GM23248 (cell line): ENCODE measurements at regions not wholly inside any gene's neighbourhood (a gene's known extent, or its start where the extent isn't known, plus 50 kb on each side); places are given as distances from the start of the nearest gene placed in this dataset.
A peak's percentile ranks its signal among the peaks of the same experiment; 100 is the strongest.

Experiments used
- DNase-seq: peaks from one replicate; pipeline ENCODE4 v3.0.0-alpha.2; 2015
- H2AFZ ChIP-seq: fragments of 200-600 bp; sonication (generic); 2 replicates; pipeline ENCODE4 v1.6.1; 2016; ENCODE audit warnings: antibody characterized with exemption
- H3F3A ChIP-seq: fragments of 200-600 bp; sonication (generic); 2 replicates; pipeline ENCODE4 v1.6.1; 2016; ENCODE audit warnings: mild to moderate bottlenecking, antibody characterized with exemption, mixed run types; ENCODE audit not compliant: insufficient read depth
- H3K27ac ChIP-seq: fragments of 200-600 bp; sonication (generic); 2 replicates; pipeline ENCODE4 v1.5.1; 2016; ENCODE audit warnings: mild to moderate bottlenecking
- H3K27me3 ChIP-seq: fragments of 200-600 bp; sonication (generic); replicated peaks from 2 replicates; pipeline ENCODE4 v1.6.1; 2016; ENCODE audit warnings: mild to moderate bottlenecking; ENCODE audit not compliant: insufficient read depth
- H3K36me3 ChIP-seq: fragments of 200-600 bp; sonication (generic); 2 replicates; pipeline ENCODE4 v1.6.1; 2016; ENCODE audit warnings: low read depth, mild to moderate bottlenecking
- H3K4me1 ChIP-seq: fragments of 200-600 bp; sonication (generic); 2 replicates; pipeline ENCODE4 v1.6.1; 2016; ENCODE audit warnings: mild to moderate bottlenecking; ENCODE audit not compliant: insufficient read depth
- H3K4me2 ChIP-seq: fragments of 200-600 bp; sonication (generic); one replicate; pipeline ENCODE4 v1.6.1; 2016; ENCODE audit warnings: mild to moderate bottlenecking; ENCODE audit not compliant: unreplicated experiment
- H3K4me3 ChIP-seq: fragments of 200-600 bp; sonication (generic); 2 replicates; pipeline ENCODE4 v1.5.1; 2016; ENCODE audit warnings: mild to moderate bottlenecking
- H3K79me2 ChIP-seq: fragments of 200-600 bp; sonication (generic); 2 replicates; pipeline ENCODE4 v1.6.1; 2016; ENCODE audit warnings: mild to moderate bottlenecking; ENCODE audit not compliant: insufficient read depth
- H3K9ac ChIP-seq: fragments of 200-600 bp; sonication (generic); 2 replicates; pipeline ENCODE4 v1.6.1; 2016; ENCODE audit warnings: mild to moderate bottlenecking
- H3K9me2 ChIP-seq: fragments of 200-600 bp; sonication (generic); 2 replicates; pipeline ENCODE4 v1.6.1; 2016; ENCODE audit warnings: mixed run types, mild to moderate bottlenecking, moderate library complexity; ENCODE audit not compliant: insufficient read depth
- H3K9me3 ChIP-seq: fragments of 200-600 bp; sonication (generic); one replicate; pipeline ENCODE4 v1.6.1; 2017; ENCODE audit warnings: low read depth
- H4K20me1 ChIP-seq: fragments of 200-600 bp; sonication (generic); 2 replicates; pipeline ENCODE4 v1.6.0; 2016; ENCODE audit not compliant: insufficient read depth
- EZH2 ChIP-seq: fragments of 200-600 bp; sonication (generic); IDR thresholded peaks from 2 replicates; pipeline ENCODE4 v1.6.1; 2018; ENCODE audit warnings: antibody characterized with exemption, mild to moderate bottlenecking; ENCODE audit not compliant: insufficient read depth, poor library complexity, severe bottlenecking
- EZH2phosphoT487 ChIP-seq: fragments of 200-600 bp; sonication (generic); IDR thresholded peaks from 2 replicates; pipeline ENCODE4 v1.6.1; 2018; ENCODE audit warnings: antibody characterized with exemption, moderate library complexity, mild to moderate bottlenecking, low read depth; ENCODE audit not compliant: insufficient read depth
- WGBS, 2 experiments: methylation state at CpG; one replicate each; pipeline ENCODE4 v1.1.6; 2015 to 2017; ENCODE audit warnings: low lambda C conversion rate in 2 of 2, low coverage in 1 of 2; ENCODE audit errors: missing lambda C conversion rate in 2 of 2; 5-methylcytosine and 5-hydroxymethylcytosine counted together
- in situ Hi-C: fragments of 300-500 bp; cut with MboI; formaldehyde crosslinking; loops from 2 replicates; pipeline ENCODE4 v1.15.0; 2020

DNA sequence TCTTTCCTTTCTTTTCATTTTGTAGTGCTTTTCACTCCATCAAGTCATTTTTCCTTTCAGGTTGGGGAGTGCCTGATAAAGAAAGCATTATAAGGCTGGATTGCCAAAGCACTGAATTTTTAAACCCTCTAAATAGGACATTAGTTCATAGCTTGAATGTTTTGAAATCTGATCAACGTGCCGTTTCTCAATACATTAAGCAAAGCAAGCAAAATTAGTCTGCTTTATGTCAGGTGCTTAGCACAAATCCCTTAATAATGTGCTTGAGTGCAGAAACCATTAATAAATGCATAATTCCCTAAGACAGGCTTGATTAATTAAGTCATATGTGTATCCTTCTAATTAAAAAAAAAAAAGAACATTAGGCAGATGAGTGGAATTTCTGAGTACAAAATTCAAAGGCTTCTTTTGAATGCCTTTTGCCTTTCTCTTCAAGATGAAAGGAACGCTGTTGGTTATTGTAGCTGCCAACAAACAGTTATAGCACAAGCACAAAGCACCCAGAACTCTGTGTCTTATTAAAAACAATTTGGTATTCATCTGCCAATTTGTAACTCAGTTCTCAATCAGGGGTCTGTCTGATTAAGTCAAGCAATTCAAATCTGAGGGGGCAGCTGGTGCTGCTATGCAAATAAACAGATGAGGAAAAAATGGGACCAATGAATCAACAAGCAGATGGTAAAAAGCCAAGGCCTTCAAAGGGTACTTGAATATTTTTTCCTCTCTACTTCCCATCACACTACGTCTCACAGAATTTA lies 233.7 kb downstream of the TLE1 start:
- Histone ChIP-seq H2AFZ (no peak overlapping the region), H4K20me1 (no peaks in the 10 kb centered on the region), H3K79me2 (no peaks in the 10 kb centered on the region), H3K9ac (no peak overlapping the region), H3K27me3 (0 out of 2 replicates have a peak, but pooled peaks cover 4% of the 10 kb centered on the region), H3K9me3 (no peaks in the 10 kb centered on the region), H3F3A (peaks cover 8% of the 10 kb centered on the region; the same call in 1 of the 2 replicates), H3K4me3 (no peak overlapping the region), H3K9me2 (no peaks in the 10 kb centered on the region), H3K4me1 (peaks cover 16% of the 10 kb centered on the region), H3K36me3 (no peaks in the 10 kb centered on the region), H3K27ac (no peak overlapping the region), H3K4me2 (peak overlapping the region; percentile 24)
- WGBS, 2 experiments = 57 to 59% methylated on average over 4 of the region's 4 CpGs
- in situ Hi-C loops = no loop called here
- TF ChIP-seq EZH2 (no peak), EZH2phosphoT487 (no peak)
- DNase-seq = no peak

GRCh38 chr9:81445331-81445921 lies 243.9 kb downstream of the TLE1 start:
- no peaks in the 10 kb centered on the region for H3K79me2 ChIP-seq
- no peak for DNase-seq
- H2AFZ ChIP-seq = no peak overlapping the region
- no peak overlapping the region for H3K4me3 ChIP-seq
- no peaks in the 10 kb centered on the region; the same call in 1 of the 2 replicates for H3K27me3 ChIP-seq
- TF ChIP-seq EZH2phosphoT487 = no peak
- TF ChIP-seq EZH2 = no peak
- in situ Hi-C loops = no loop called here
- H3K9ac ChIP-seq = no peak overlapping the region
- H3K36me3 ChIP-seq = no peaks in the 10 kb centered on the region
- no peaks in the 10 kb centered on the region for H3K9me2 ChIP-seq
- no peaks in the 10 kb centered on the region for H3K4me1 ChIP-seq
- H3K4me2 ChIP-seq = no peak overlapping the region
- no peak overlapping the region for H3K27ac ChIP-seq
- no peaks in the 10 kb centered on the region for H3F3A ChIP-seq
- H4K20me1 ChIP-seq = no peaks in the 10 kb centered on the region
- peaks cover 6% of the 10 kb centered on the region for H3K9me3 ChIP-seq

- H3K4me2 ChIP-seq = peak overlapping the region; percentile 67
- peak overlapping the region; percentile 74 for H3K27ac ChIP-seq
- peak overlapping the region; percentile 43 for H3K4me3 ChIP-seq
- peaks cover 19% of the 10 kb centered on the region; the same call in 1 of the 2 replicates for H3F3A ChIP-seq
- H3K9me2 ChIP-seq = no peaks in the 10 kb centered on the region
- peak overlapping the region; percentile 60 for H3K9ac ChIP-seq
- WGBS, 2 experiments = 12 to 21% methylated on average over 4 of the region's 4 CpGs
- DNase-seq = peak; percentile 93
- H3K27me3 ChIP-seq = no peaks in the 10 kb centered on the region
- H2AFZ ChIP-seq = no peak overlapping the region
- peaks cover 15% of the 10 kb centered on the region for H3K4me1 ChIP-seq
- peak; percentile 82 for TF ChIP-seq EZH2phosphoT487
- no peak for TF ChIP-seq EZH2
- in situ Hi-C loops = no loop called here
- no peaks in the 10 kb centered on the region for H3K36me3 ChIP-seq
- H3K9me3 ChIP-seq = no peaks in the 10 kb centered on the region
- H3K79me2 ChIP-seq = no peaks in the 10 kb centered on the region
- no peaks in the 10 kb centered on the region for H4K20me1 ChIP-seq
These were observed 257.7 kb downstream of the TLE1 start for GRCh38 chr9:81431641-81432040.

GRCh38 chr9:81430727-81431126 lies 258.6 kb downstream of the TLE1 start:
- H3K9me2 ChIP-seq = no peaks in the 10 kb centered on the region
- no peaks in the 10 kb centered on the region for H3K9me3 ChIP-seq
- no peak overlapping the region for H3K9ac ChIP-seq
- no peaks in the 10 kb centered on the region for H3K27me3 ChIP-seq
- H3F3A ChIP-seq = peaks cover 19% of the 10 kb centered on the region; the same call in 1 of the 2 replicates
- H3K36me3 ChIP-seq = no peaks in the 10 kb centered on the region
- 3 to 8% methylated on average over 1 of the region's 1 CpG for WGBS, 2 experiments
- H3K4me1 ChIP-seq = peaks cover 15% of the 10 kb centered on the region
- H3K27ac ChIP-seq = peak overlapping the region; percentile 74
- no peaks in the 10 kb centered on the region for H3K79me2 ChIP-seq
- in situ Hi-C loops = no loop called here
- no peak overlapping the region for H3K4me3 ChIP-seq
- H4K20me1 ChIP-seq = no peaks in the 10 kb centered on the region
- TF ChIP-seq EZH2 (no peak), EZH2phosphoT487 (no peak)
- no peak overlapping the region for H2AFZ ChIP-seq
- peak; percentile 27 for DNase-seq
- H3K4me2 ChIP-seq = peak overlapping the region; percentile 67
